ENCODE measurements at regions not wholly inside any gene's neighbourhood (a gene's known extent, or its start where the extent isn't known, plus 50 kb on each side); places are given as distances from the start of the nearest gene placed in this dataset.

DNA sequence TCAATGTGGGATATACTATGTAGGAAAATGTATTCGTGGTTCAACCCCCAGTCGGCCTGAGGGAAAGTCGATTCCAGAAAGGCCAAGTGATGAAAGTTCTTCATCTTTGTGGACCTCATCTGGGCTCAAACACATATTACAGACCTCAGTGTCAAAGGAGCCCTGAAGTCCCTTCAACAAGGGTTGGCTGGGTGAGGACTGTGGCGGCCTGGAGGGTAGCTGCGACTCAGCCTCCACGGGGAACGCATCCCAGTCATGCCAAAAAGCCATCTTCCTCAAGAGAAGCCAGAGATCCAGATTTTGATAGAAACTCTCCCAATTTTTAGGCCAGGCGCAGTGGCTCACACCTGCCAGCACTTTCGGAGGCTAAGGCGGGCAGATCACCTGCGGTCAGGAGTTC, 158.6 kb upstream of the PTPN1 start:
- TF ChIP-seq, protein P1, sequence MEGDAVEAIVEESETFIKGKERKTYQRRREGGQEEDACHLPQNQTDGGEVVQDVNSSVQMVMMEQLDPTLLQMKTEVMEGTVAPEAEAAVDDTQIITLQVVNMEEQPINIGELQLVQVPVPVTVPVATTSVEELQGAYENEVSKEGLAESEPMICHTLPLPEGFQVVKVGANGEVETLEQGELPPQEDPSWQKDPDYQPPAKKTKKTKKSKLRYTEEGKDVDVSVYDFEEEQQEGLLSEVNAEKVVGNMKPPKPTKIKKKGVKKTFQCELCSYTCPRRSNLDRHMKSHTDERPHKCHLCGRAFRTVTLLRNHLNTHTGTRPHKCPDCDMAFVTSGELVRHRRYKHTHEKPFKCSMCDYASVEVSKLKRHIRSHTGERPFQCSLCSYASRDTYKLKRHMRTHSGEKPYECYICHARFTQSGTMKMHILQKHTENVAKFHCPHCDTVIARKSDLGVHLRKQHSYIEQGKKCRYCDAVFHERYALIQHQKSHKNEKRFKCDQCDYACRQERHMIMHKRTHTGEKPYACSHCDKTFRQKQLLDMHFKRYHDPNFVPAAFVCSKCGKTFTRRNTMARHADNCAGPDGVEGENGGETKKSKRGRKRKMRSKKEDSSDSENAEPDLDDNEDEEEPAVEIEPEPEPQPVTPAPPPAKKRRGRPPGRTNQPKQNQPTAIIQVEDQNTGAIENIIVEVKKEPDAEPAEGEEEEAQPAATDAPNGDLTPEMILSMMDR (IDR thresholded peaks at IDR 0.05): no peak
- TF ChIP-seq POLR2A (IDR thresholded peaks at IDR 0.05; ENCODE audit: low read depth): no peak

Data from esophagus muscularis mucosa (tissue), 3 donors.